ENCODE measurements at regions not wholly inside any gene's neighbourhood (a gene's known extent, or its start where the extent isn't known, plus 50 kb on each side); places are given as distances from the start of the nearest gene placed in this dataset.

DNA sequence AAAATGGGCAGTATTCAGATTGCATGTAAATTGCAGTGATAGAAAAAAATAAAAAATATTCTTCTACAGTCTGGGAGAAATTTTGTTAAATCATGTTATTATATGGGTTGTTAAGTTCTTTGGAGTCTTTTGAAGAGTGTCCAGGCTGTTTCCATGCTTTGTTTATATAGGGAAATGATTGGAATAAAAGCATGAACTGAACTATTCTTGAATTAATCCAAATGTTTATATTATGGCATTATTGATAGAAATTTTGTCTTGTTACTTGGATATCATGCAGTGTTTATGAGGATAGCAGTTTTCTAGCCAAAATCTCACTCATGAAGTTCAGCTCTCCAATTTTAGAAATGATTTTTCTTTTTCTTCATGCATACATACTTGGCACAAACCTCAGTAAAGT lies 108.2 kb upstream of the NAV3 start:
- DNase-seq, result peak; percentile 59

DNA sequence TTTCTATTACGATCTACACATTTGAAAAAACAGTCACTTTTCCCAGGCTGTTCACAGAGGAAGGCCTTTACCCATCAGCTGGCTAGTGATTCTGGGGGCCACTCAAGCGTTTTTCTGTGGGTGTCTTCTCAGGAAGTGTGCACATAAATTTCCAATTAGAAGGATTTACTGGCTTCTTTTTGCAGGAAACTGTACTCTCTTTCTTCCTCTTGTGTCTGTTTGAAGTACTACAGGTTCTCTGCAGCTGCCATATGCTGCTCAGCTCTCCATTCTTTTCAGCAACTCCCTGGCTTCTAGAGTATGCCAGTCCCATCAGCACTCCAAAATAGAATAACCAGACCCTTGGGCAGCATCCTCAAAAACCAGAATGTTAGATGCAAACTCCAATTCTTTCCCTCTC lies 110.4 kb upstream of the NAV3 start:
- DNase-seq, result peak; percentile 35

DNA sequence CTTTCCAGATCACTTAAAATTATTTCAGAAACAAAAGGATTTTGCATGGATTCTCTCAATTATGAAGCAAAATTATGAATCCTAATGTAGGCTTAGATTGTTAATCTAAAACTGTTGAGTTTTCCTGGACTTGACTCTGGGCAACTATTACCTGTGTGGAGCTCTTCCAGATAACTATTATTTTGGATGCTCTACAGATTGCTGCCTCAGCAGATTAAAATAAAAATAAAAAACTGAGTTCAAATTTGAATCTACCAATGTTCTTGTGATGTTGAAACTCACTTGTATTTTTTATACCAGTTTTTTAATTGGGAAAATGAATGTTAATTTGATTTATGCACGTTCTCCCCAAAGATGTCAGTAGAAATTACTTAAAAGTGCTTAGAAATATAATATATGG lies 120.5 kb upstream of the NAV3 start:
- no peak for DNase-seq

DNA sequence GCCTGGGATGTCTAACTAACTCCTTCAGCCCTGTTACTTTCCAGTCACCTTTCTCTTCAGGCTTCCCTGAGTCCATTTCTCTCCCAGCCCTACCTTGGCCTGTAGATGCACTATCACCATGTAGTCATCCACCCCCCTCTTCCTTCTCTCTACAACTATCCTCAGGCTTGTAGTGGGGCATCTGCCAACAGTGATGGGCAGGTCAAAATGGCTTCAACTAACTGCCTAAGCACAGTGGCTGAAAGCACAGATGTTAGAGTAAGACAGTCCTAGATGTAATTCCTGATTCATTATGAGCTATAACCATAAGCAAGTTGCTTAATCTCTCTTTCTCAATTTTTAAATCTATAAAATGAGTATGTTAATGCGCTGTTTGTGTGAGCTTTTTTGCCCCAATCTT lies 133.6 kb upstream of the NAV3 start:
- no peak for DNase-seq

DNA sequence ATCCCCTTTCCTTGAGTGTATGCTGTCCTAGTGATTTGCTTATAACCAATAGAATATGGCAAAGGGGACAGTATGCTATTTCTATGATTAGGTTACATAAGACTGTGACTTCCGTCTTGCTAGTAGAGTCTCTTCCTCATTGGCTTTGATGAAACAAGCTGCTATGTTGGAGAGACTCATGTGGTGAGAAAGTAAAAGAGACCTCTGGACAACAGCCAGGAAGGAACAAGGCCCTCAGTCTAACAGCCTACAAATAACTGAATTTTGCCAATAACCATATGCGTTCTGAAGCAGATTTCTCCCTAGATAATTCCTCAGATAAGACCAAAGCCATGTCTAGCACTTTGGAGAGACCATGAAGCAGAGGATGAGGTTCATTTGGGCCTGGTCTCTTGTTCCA lies 134.5 kb upstream of the NAV3 start:
- no peak for DNase-seq

DNA sequence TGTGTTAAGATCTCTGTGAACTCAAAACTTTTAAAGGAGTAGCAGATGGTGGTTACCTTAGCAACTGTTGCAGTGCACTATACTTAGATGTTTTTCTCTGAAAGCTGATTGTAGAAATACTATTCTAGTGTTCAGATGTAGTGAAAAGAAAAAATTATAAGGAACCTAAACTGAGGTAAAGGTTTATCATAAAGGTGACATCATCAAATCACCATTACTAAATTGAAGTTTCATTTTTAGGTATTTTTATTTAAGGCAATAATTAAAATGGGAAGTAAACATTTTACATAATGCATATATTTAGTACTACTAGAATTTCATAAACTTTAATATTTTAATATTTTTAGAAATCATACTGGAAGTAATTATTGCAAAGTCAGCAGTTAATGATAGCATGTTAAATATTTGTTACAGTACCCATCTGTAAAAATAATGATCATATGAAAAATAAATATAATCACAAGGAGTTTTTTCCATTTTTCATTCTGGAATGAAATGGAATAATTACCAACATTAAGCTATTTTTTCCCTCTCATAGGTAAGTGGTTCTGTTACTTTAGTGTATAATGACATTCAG lies 141.1 kb upstream of the NAV3 start:
- DNase-seq, result no peak

DNA sequence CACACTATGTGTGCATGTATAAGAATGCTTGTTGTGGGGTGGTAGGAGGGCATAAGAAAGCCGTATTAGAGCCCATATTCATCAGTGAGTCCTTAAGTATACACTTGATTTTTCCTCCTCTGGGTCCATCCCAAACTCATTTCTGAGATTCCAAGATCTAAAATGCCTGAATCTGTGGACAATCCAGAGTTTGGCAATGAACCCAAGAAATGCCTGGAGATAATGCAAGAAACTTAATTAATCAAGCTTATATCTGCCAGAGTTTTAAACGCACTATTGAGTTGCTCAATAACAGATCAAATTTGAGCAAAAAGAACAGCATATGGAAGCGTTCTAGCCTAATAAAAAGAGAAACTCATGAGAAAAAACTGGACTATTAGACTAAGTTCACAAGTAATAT lies 143.4 kb upstream of the NAV3 start:
- no peak for DNase-seq

DNA sequence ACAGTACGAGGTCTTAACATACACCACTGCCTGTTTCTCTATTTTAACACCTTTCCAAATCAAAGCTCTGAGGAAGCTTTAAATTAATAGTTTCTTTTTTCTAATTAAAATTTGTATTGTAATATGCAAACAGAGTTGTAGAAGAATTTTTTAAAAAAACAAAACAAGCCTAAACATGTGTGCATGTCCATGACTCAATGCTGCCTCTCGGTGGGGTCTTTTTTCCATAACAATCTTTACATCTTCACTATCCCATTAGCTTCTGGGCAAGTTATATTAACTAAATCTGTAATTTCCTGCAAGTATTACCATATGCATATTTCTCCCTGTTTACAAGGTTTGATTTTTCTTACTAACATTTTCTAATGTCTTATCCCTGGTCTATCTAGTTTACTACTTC lies 143.9 kb upstream of the NAV3 start:
- no peak for DNase-seq

DNA sequence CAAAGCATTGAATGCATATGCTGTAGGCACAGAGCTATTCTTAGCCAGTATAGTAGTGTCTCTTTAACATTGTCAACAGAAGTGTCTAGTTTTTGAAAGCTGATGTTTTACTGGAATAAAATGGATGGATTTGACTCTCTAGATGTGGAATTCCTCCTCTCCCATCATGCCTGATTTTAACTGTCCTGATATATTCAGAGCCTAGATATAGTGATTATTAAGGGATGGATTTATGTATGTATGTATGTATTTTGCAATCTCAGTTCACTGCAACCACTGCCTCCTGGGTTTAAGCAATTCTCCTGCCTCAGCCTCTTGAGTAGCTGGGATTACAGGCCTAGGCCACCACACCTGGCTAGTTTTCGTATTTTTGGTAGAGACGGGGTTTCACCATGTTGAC lies 144.8 kb upstream of the NAV3 start:
- DNase-seq, result no peak

DNA sequence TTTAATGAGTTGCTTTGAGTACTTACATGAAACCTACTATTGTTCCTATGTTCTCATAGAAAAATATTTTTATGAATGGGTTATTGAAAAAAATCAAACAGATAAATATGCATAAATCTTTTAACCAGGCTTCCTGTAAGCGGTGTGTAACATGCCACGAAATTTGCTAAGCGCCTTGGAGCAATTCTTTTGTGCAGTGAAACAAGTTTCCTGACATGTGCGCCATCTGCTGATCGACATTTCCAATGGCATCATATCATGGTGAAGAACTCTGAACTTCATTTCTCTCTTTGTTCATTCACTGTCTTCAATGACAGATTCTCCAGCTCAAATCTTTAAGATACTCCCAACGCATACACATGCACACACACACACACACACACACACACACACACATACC lies 145.6 kb upstream of the NAV3 start:
- DNase-seq, result peak; percentile 68

DNA sequence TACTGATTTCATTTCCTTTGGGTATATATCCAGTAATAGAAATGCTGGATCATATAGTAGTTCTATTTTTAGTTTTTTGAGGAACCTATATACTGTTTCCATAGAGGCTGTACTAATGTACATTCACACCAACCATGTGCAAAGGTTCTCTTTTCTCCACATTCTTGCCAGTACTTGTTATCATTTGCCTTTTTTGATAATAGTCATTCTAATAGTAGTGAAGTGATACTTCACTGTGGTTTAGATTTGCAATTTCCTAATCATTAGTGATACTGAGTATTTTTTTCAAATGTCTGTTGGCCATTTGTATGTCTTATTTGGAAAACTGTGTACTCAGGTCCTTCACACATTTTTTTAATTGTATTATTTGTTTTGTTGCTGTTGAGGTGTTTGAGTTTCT lies 148.2 kb upstream of the NAV3 start:
- DNase-seq, result no peak

DNA sequence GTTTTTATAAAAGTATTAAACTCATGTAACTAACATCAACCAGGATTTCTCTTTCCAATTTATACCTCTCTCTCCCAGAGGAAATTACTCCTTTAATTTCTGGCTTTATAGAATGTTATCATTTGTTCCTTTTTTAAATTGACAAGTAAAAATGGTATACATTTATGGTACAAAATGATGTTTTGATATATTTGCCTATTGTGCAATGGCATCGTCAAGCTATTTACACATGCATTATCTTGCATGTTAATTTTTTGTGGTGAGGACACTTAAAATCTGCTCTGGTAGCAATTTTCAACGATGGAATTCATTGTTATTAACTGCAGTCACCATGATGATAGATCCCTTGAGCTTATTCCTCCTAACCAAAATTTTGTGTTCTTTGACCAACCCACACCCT lies 149.0 kb upstream of the NAV3 start:
- DNase-seq, result no peak

DNA sequence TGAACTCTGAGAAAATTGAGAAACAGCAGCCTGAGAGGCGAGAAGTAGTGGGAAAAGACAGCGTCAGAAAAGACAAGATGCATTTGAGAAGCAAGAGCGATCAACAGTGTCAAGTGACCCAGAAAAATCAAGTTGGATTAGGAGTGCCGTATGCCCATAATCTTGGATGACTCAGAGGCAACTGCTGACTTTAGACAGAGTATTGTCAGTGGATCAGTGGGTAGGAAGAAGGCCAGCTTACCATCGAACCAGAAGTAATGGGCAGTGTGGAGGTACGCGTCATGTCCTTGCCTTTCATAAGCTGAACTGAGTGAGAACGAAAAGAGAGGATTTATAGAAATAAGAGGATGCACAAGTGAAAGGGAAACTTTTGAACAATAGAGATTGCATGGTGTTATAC lies 151.0 kb upstream of the NAV3 start:
- no peak for DNase-seq

DNA sequence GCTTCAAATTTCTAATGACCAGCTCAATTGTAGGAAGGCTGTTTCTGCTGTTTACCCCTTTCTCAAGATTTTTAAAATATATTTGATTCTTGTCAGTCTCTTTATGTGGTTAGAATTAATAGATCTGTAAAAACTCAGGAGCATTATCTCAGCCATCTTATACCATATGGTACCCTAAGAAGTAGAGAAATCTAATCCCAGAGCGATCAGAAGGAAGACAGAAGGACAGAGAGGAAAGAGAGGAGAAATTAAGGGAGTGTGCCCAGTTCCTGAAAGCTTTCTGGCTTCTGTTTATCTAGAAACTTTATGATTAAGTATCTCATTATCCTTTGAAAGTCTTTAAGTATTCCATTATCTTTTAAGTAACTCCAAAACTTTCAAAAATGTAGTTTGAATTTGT lies 152.1 kb upstream of the NAV3 start:
- DNase-seq, result no peak

DNA sequence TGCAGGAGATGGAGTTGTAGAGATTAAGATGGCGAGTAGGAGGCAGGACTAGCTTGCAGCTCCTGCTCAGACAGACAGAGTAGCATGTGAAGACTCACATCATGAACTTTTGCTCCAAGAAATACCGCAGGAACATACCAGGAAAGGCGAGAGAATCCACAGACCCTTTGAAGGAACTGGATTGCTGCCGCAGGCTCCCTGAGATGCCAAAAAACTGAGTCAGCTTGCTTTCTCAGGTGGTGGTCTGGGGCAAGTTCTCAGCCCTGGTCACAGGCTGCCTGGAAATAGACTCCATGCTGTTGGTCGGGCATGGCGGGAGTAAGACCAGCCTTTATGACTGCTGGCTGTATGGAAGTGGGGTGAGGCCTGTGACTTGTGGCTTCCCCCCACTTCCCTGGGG lies 163.6 kb upstream of the NAV3 start:
- DNase-seq, result no peak

DNA sequence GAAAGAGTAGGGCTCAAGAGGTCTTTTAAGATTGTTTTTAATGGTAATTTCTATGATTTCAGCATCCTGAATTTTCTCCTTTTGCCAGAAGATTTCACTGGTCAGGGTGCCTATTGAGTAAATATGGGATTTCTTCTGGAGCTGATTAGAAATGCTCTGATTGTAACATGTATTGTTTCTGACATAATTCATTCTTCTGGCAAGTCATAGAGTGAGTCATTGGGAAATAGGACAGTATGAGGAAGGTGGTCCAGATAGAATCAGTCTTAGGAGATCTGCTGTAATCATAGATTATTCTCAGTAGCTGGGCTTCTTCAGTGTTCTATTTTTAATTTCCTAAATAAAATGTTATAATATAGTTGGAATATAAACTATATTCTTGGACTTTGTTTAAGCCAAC lies 182.0 kb upstream of the NAV3 start:
- no peak for DNase-seq

DNA sequence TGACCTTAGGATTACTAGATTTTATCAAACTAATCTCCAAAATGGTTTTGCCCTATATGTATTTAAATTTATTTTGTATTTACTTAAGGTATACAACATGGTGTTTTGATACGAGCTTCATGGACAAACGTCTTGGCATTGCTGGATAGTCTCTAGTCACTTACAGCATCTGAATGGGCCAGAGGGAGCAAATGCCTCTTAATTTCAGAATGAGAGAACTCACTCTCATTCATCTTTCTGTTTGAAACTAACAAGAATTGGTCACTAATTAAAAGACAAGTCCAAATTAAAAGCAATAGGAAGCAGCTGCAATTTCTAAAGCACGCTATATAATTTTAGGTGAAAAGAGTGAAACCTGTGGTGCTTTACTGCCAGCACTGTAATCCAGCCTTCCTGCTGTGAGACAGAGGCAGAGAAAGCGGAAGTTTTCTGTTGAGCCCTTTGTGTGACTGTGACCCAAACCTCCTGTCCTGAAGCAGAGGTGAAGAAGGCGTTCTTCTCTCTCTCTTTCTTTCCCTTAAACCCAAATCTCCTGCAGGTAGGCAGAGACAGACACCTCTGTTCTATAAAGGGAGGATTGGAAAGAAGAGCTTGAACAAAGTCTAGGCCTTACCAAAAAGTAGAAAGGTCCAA lies 184.6 kb upstream of the NAV3 start:
- no peak for DNase-seq

DNA sequence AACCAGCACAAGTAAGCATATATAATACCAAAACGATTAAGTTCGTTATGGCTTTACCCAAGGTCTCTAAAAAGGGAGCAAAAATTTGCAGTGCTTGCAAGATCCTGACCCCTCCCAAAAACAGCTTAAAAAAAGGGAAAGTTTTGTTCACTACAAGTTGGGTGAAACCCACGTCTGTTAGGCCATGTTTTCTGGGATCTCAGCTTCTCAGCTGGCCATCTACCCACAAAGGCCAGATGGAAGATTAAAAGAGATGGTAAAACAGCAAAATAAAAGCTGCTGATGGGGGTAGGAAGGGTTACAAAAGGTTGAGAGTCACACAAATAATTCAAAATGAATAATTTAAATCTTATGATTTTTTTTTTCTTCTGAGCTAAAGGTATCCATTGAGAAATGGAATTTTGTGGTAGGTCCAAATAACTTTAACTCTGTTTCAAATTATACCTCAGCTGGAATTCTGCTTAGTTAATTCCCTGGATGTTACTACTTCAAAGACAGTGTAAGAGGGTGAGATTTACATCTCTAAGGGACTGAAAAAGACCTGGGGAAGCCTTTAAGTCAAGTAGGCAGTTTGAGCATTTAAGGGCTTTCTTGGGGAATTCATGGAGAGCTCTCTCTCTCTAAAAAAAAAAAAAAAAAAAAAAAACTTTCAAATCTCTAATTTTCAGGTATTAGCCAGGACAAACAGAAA lies 185.6 kb upstream of the NAV3 start:
- DNase-seq, result no peak

DNA sequence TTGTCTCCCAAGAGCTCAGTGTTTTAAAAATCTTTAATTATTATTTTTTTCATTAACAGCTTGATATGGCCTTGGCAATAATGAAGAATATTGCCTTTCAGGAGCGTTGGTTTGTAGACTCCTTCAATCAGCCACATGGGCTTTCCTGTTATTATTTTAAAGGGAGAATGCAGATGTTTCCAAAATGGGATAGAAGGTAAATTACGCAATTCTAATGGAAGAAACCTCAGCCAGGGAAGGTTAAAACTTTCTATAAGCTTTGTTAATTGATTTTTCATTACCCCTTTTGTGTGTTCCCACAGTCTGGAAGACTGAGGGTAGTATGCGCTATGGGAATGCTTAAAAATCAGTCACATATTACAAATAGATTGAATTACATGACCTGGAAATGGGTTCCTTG lies 188.4 kb upstream of the NAV3 start:
- DNase-seq, result no peak

DNA sequence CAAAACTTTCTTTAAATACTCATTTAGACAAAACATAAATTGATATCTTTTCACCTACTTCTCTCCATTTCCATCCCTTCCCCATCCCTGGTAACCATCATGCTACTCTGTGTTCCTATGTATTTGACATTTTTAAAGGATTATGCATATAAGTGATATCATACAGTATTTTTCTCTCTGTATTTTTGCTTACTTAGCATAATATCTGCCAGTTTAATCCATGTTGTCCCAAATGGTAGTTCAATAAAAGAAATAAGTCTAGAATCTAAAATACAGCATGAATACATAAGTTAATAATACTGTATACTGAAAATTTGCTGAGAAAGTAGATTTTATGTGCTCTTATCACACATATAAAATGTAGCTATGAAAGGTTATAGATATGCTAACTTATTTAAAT lies 190.3 kb upstream of the NAV3 start:
- DNase-seq, result no peak

DNA sequence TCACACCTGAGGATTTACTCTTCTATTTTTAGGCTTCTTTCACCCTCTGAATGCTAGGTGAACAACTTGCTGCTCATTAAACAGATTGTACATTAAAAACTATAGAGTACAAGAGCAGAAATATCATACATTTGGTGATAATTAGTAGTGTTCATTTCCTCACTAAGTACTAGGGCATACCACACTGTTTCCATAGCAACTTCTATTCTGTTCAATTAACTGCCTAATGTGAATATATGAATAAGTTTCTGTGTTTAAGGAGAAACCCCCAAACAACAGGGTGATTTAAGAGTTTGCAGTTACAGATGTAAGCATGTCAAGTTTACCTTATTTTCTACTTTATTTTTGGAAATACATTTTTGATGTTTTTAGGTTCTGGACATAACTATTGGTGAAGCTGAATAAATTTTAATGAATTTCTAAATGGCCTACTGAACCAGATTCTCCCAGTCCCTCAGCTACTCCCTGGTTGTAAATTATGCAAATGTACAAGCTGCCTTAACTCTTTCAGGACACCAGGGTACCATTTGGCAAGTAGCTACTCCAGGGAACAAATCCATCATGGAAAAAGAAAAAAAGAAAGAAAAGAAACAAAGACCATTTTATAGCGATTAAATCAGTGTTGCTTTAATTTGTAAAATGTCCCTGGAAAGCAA lies 199.8 kb upstream of the NAV3 start:
- no peak for DNase-seq

DNA sequence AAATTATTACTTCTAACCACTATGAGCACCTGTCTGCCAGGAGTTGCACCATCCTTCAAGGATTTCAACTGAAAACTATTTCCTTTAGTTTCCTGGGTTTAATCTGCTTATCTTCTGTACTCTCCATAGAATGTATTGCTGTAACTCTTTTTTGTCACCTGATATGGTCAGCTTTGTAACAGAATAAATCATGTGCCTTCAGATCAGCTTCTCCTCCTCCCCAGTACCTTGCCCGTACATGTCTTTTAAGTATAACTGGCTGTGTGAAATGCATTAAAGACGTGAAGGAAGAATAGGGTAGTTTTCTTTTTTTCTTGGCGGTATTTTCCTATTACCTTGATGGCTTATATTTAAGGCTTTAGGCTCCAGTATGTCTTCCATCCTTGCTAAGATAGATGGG lies 200.3 kb upstream of the NAV3 start:
- DNase-seq, result no peak

DNA sequence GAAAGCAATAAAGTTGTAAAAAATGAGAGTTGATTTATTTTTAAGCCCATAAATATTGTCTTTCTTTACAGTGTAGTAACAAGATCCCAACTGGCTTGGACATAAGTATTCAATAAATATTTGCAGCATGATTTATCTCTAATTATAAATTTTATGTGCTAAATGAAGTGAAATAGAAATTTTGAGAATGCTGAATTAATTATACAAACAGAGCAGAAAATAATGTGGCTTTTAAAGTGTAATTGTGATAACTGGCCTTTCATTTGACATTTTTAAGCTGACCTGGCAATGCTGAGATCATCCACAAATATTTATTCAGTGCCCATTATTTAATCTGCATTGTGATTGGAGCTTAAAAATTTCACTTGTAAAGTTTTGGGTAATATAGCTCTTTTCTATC lies 201.6 kb upstream of the NAV3 start:
- DNase-seq, result peak; percentile 4

DNA sequence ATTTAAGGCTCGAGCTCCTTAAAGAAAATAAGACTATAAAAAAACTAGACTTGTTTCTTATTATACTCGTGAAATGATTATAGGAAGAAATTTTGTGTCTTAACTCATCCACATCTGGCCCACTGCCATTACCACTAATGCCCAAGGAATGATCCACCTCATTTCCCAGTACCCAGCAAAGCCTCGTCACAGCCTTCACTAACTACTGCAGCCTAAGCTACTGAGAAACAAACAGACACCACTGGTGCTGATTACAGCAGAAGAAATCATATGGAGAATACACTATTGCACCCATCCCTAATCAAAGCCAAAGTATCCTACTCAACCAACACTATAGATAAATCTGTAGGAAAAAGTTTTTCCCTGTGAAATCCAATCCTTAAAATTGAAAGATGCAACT lies 205.3 kb upstream of the NAV3 start:
- no peak for DNase-seq

Data from DMS79 treated with DMSO at 0.1 percent for 48 hours (cell line).